HG03103 (cell line): ENCODE measurements at regions not wholly inside any gene's neighbourhood (a gene's known extent, or its start where the extent isn't known, plus 50 kb on each side); places are given as distances from the start of the nearest gene placed in this dataset.

Experiments used
- ATAC-seq: cut with Tn5 transposase; IDR thresholded peaks from one replicate; pipeline ENCODE4 v1.9.1; 2021; ENCODE audit warnings: low read depth; ENCODE audit not compliant: unreplicated experiment

- ATAC-seq = no peak
Measured at GRCh38 chr10:6305401-6306321, 102.9 kb downstream of the PFKFB3 start.

- no peak for ATAC-seq
Measured at GRCh38 chr10:6306917-6307316, 104.2 kb downstream of the PFKFB3 start.

- ATAC-seq = no peak
Measured at GRCh38 chr10:6309816-6310215, 107.1 kb downstream of the PFKFB3 start.

- no peak for ATAC-seq
Measured at GRCh38 chr10:6310977-6311376, 108.2 kb downstream of the PFKFB3 start.

GRCh38 chr10:6311700-6312330 lies 109.1 kb downstream of the PFKFB3 start:
- ATAC-seq = no peak

- ATAC-seq = no peak
Measured at GRCh38 chr10:6312636-6313035, 109.9 kb downstream of the PFKFB3 start.

GRCh38 chr10:6313111-6313895 lies 110.6 kb downstream of the PFKFB3 start:
- no peak for ATAC-seq

- ATAC-seq = no peak
Measured at GRCh38 chr10:6314620-6315205, 112.0 kb downstream of the PFKFB3 start.

- ATAC-seq = no peak
Measured at GRCh38 chr10:6319119-6319518, 116.4 kb downstream of the PFKFB3 start.

GRCh38 chr10:6320320-6321010 lies 117.7 kb downstream of the PFKFB3 start:
- ATAC-seq = peak; percentile 76

GRCh38 chr10:6321880-6322279 lies 119.1 kb downstream of the PFKFB3 start:
- no peak for ATAC-seq

- ATAC-seq = no peak
Measured at GRCh38 chr10:6322805-6323204, 120.1 kb downstream of the PFKFB3 start.

GRCh38 chr10:6327961-6328698 lies 125.4 kb downstream of the PFKFB3 start:
- ATAC-seq = no peak

GRCh38 chr10:6328699-6329423 lies 126.1 kb downstream of the PFKFB3 start:
- ATAC-seq = no peak

GRCh38 chr10:6333086-6333485 lies 130.4 kb downstream of the PFKFB3 start:
- no peak for ATAC-seq

- ATAC-seq = no peak
Measured at GRCh38 chr10:6333973-6334372, 131.2 kb downstream of the PFKFB3 start.

- no peak for ATAC-seq
Measured at GRCh38 chr10:6336016-6336415, 133.3 kb downstream of the PFKFB3 start.

GRCh38 chr10:6337382-6337781 lies 134.7 kb downstream of the PFKFB3 start:
- no peak for ATAC-seq

- ATAC-seq = no peak
Measured at GRCh38 chr10:6338361-6338760, 135.6 kb downstream of the PFKFB3 start.
